Keratinocyte (primary cell): ENCODE measurements at regions not wholly inside any gene's neighbourhood (a gene's known extent, or its start where the extent isn't known, plus 50 kb on each side); places are given as distances from the start of the nearest gene placed in this dataset.

Experiments
- CTCF ChIP-seq, 3 experiments: IDR thresholded peaks in 1 of 3; conservative IDR thresholded peaks in 1 of 3; optimal IDR thresholded peaks in 1 of 3; 2 replicates in 2 of 3; 3 replicates in 1 of 3; pipeline versions ENCODE3 to v1.5.1; 2011; ENCODE audit warnings: low read length in 3 of 3, mild to moderate bottlenecking in 3 of 3, moderate library complexity in 2 of 3, control low read depth in 1 of 3, inconsistent platforms in 1 of 3; ENCODE audit not compliant: insufficient read depth in 2 of 3; ENCODE audit errors: extremely low read depth in 1 of 3
- EZH2 ChIP-seq: IDR thresholded peaks from one replicate; pipeline ENCODE4 v1.6.1; 2012; ENCODE audit warnings: inconsistent platforms, mild to moderate bottlenecking, low read length, moderate library complexity

- no peak for TF ChIP-seq CTCF (optimal IDR thresholded peaks at IDR 0.05 in 1 of 3, IDR thresholded peaks at IDR 0.05 in 1 of 3, conservative IDR thresholded peaks at IDR 0.05 in 1 of 3; ENCODE audit: extremely low read depth in 1 of 3, insufficient read depth in 2 of 3, low read length in 3 of 3)
- TF ChIP-seq EZH2 = no peak
These were observed 96.2 kb upstream of the RMP24 start for GRCh38 chr18:35876243-35876642.
